HK-2 (cell line): ENCODE measurements at regions not wholly inside any gene's neighbourhood (a gene's known extent, or its start where the extent isn't known, plus 50 kb on each side); places are given as distances from the start of the nearest gene placed in this dataset.

ENCODE experiments used
- DNase-seq: peaks from one replicate; pipeline ENCODE4 v3.0.0-alpha.2; 2018; ENCODE audit not compliant: unreplicated experiment

DNA sequence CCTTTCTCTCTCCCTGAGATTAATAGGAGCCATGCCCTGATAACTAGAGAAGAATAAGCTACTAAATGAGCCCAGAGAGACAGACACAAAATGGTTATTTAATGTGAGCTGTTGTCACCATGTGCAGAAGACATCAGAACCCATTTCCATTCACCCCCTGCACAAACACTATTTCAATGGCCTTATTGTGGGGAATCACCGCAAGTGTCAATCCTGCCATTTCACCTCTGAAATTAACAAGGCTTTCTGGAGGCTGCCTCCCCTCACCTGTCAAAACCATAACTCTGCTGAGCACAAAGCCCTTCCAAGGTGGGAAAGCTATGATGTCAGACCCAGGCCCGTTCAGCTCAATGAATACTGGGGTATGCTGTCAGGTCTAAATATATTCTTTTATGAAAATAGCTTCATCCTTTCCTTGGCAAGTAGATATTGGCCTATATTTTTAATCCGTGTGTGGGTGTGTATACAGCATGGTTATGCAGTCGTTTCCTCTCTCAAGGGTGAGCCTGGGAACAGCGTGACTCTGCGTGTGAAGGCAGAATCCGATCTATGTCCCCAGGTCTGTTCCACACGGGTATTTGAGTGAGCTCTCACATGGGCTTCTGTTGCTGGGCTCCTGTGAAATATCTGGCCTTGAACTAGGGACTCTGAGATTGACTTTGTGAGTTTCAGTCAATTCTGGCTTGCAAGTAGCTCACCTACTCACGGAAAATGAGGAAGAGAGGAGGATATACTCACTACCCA, 266.3 kb downstream of the FBXW7 start:
- no peak for DNase-seq

DNA sequence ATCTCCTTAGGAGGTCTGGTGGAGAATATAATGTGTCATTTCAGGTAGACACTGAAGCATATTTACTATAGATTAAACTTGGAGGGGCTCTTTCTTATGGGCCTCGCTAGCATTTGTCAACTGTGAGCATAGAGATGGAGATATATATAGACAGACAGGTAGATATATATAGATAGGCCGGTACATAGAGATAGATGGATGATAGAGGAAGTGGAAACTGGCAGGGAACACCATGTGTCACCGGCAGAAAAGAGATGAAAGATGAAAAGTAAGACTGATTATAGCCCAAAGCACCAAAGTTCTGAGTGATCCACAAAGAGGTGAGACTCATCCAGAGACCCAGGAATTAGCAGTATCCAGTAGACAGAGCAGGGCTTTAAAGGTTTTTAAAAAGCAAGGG, 268.1 kb downstream of the FBXW7 start:
- no peak for DNase-seq

DNA sequence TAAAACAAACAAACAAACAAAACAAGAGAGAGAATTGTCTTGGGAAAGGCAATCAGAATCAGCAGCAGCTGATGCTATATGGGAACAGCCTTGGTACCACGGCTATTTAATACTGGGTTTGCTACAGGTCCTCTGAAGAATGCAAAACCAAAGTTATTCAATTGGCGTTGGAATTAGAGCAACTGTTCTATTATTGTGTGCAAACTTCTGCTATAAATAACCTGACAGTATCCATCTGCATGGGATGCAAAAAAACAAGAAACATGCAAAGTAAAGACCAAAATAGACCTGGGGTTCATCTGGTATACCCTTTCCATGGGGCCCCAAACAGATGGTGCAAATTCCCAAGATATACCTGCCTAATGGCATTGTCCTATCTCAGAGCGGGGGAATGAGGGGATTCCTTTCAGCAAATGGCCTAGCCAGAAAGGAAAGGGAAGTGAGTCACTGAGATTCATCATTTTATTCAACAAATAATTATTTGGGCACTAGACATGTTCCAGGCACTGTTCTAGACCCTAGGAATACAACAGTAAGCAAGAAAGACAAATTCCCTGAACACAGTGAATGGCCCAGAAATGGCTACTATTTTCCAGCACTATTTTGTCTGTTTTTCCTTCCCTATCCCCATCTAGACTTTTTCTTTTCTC, 268.9 kb downstream of the FBXW7 start:
- no peak for DNase-seq

DNA sequence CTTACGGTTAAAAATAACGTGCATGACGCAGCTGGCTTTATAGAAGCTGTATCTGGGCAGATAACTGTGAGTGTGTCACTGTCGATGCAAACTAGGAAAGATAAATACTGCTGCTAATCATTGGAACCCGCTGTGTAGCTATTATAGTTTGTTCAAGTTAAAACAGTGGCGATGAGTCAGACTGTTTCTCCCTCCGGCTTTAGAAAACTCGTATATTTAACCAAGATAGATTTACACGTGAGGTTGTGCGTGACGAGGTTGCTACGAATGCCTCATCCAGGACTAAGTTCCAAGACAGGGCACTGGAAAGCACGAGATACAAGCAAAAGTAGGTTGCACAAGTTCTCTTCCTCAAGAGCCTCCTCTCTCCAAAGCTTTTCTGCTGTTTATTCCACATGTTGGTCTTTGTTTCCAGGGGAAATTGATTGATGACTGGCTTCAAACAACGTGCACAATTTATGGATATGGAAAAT, 270.7 kb downstream of the FBXW7 start:
- no peak for DNase-seq

DNA sequence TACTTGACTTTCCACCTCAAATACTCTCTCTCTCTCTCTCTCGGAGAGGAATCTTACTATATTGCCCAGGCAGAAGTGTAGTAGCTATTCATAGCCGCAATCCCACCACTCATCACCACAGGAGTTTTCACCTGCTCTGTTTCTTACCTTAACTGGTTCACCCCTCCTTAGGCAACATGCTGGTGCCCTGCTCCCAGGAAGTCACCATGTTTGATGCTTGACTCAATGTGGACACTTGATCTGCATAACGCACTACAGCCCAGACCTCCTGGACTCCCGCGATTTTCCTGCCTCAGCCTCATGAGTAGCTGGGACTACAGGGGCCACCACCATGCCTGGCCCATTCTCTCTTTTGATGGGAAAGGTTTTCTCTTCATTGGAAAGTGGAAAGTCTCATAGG, 271.8 kb downstream of the FBXW7 start:
- no peak for DNase-seq

DNA sequence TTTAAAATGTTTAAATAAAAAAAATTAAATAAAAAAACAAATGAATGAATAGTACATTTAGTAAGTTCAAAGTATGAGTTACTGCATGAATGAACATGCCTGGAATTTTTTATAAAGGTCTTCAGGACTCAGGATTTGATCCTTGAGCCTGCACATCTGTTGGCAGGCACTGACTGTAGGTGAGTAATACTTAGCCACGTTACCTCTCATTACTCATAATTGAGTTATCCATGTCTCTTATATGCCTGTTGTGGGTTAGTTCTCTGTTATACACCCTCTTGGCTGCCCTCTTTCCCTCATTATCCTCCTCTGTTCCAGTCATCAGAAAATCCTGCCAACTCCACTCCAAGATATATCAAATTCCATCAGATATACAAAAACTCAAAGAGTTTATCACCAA, 276.0 kb downstream of the FBXW7 start:
- DNase-seq: no peak

DNA sequence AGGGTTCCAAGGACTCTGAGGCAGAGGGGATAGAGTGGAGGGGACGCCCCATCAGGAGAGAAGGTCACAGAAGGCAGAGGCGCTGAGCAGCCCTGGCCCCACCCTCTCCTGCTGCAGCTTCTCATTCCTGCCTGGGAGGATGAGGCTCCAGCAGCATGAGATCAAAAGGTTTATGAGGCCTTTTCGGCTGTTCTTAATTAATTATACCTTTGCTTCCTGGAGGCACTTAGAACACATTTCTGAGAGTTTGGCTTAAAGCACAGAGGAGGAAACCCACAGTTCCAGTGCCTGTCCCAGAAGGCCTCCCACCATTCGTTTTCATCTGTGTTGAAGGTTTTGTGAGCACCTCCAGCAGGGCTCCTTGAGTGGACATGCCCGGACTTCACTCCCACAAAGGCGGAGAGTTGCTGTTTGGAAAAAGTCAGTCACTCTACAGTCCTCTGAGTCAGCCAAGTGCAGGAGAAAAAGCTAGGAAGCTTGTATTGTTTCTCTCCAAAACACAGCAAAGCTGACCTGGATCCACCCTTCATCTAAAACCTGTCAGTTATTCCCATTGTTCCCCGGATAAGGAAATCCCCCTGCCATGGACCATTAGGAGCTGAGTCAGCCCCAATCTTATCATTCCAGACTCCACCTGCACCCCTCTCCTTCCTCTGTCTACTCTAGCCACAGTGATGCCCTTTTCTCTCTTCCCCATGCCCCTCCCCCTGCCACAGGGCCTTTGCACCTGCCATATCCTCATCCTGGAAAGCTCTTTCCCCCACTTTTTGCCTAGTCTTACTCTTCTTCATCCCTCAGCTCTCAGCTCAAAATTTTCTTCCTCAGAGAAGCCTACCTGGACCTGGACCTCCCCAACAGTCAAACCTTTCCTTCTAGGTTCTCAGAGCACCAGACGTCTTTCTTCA, 276.8 kb downstream of the FBXW7 start:
- DNase-seq: no peak

DNA sequence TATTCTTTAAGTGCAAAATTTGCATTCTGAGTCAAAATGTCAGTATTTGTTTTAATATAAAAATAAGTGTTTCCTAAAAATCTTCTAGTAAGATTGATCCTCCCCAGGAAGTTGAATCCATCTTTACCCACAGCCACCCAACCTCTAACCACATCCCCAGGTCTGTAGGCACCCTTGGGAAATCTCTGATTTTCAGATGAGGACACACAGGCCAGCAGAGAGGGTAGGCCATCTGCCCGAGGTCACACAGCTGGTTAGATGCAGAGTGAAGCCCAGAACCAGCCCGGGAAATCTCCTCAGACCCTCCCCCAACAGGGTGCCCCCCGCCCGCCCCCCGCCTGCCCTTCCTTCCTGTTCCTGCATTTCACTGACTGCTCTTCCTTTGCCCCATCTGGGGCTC, 277.5 kb downstream of the FBXW7 start:
- no peak for DNase-seq

DNA sequence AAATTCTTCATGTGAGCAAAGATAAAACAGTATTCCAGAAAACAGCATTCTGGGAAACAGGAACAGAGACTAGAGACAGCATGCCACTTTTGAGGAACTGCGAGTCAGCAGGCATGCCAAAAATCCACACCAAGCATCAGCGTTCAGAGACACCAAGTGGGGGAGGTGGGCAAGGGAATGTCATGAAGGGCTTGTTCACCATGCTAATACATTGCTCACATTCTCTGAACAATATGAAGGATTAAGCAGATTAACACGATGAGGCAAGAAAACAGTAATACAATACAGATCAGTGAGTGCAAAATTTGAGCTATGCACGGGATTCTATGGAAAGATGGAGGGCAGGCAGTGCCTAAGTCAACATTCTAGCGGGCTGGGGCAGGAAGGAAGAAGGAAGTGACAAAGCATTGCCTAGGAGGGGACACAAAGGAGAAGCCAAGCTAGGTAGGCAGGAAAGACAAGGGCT, 278.3 kb downstream of the FBXW7 start:
- DNase-seq: no peak

DNA sequence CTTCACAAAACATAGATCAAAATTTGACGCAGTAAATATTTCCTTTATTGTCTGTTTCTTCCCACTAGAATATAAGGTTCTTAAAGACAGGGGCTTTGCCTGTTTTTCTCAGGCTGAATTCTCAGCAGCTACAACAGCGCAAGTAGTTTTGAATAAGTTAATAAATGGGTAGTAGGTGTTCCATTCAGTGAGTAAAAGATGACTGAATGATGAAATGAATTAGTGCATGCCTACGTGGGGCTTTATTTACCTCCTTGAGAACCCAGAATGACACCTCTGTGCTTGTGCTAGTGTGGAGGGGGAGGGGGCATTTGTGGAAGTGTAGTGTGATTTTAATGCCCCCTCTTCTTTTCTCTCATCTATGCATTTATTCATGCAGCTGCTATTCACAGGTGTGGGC, 278.9 kb downstream of the FBXW7 start:
- DNase-seq: no peak

DNA sequence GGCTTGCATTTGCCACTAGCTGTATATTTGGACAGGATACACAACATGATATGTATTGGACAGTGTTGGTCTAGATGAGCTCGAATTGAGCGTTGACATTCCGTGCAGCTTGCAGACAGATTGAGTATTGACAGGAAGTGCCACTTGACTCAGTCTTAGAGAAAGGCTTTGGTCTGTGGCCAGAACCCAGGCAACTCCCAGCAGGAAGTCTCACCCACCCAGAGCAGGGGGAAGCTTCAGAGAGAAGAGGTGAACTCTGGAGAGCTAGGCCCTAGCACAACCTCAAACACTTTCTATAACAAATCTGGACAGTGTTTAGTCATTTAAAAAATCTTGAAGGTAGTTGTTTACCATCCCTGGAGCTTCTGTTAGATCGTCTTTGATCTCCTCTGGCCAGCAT, 280.5 kb downstream of the FBXW7 start:
- no peak for DNase-seq

DNA sequence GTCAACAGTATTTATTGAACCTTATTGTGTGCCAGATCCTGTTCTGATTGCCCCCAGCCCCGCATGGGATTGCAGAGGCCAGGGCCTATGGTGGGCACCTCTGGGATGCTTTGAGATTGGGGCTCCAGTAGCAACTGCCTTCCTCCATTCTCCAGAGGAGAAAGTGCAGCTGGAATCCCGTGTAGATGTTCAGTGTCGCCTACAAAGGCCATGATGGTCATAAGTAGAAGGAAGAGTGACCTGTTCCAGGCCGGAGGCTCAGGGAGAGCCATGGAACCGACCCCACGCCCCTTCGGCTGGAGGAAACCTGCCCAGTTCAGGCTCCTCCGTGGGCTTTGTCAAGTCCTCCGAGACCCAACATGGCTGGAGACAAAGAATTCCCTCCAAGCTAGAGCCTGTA, 287.5 kb downstream of the FBXW7 start:
- DNase-seq: no peak

DNA sequence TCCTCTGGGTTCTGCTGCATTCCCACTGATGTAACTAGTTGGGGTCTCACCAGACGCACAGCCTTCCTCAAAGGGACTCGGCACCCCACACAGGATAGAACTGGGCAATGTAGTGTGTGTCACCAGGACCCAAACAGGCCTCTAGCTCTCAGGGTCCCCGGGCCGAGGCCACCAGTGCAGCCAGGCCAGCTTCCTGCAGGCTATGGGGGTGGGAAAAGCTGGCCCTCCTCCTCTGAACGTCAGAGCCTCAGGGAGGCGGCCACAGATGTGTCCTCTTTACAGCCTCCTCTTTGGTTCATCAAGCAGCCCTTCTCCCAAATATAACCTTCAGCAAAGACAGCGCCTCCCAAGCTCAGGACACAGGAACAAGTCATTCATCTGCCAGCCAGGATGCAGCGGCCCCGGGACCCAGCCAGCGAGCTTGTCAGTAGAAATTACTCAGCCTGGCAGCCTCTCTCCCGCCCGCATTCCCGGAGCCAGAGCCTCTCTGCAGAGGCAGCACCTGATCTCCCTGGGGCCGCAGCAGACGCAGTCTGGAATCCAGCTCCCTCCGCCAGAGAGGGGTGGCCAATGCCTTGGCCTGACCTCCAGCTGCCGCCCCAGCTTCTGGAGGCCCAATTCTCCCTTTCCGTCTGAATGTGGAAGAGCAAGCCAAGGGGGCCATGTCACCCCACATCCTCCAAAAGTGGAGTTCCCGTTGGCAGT, 288.5 kb downstream of the FBXW7 start:
- no peak for DNase-seq

DNA sequence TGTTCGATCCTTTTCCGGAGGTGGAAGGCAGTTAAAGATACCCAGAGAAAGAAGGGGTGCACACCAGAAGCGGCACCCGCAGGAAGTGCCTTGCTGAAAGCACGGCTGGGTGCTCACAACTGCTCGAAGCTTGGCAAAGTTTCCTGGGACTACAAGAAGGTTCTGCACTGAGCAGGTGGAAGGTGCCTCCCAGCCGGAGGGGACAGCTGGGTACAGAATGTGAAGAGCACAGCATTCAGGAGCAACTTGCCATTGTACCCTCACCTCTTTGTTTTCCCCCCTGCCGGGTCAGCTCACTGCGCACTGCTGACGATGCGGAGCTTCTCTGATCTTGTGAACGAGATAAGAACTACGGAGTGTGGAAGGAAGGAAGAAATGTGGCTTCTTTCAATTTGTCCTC, 289.2 kb downstream of the FBXW7 start:
- DNase-seq: no peak

DNA sequence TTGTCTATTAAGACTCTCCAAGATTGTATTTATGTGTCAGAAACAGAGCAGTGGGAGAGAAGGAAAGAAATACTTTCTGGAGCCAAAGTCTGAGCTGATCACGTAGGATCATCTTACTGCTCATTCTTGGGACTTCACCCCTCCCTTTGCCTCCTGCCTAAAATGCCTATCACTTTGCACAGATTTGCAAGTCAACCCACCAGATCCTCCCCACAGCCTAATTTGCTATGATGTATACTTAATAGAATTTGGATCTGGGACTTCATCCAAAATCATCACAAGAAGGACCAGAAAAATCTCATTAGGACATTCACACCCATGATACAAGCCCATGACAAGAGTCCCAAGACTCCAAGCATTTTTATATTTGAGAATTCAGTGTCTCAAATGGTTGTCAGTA, 290.2 kb downstream of the FBXW7 start:
- DNase-seq: no peak

DNA sequence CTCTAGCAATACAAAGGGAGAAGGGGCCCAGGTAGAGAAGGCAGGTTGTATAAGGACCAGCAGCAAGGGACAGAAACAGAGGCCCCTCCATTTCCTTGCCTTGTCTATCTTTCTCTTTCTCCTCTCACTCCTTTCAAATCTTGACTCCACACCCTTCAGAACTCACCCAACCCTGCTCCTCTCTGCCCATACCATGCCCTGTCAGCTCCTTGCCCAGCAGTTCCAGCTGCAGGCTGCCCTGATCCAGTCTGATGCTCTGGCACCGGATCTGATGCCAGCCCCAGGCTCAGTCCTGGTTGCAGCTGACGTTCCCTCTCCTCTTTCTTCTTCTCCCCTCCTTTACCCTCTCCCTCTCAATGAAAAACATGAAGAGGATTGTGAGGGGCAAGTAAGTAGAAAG, 291.2 kb downstream of the FBXW7 start:
- DNase-seq: no peak

DNA sequence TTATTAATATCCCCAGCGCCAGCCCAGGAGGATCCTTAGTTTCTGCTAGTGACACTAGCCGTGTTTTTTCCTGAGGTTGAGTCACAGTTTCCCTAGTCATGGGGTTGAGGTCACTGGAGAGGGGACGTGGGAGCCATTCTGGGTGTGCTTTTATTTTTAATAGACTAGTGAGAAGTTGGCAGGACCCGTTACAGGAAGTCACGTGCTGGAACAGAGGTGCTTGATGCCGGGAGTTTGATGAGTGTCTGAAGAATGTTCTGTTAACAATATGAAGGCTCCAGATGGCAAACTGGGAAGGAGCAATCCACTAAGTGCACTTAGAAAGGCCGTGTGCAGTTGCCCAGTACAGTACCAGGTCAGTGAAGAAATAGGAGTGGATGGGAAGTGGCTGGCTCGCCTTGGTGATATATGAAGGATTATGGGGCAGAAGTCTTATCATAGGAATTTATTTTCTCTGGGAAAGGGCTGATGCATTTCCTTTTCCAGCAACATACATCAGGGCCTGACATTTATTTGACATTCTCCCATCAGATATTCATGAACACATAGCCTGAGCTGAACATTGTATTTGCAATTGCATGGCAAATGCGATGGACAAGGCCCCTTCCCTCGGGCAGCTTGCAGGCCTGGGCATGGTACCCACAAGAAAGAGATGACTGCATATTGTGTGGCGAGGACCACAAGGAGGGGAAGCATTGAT, 291.8 kb downstream of the FBXW7 start:
- DNase-seq: no peak

DNA sequence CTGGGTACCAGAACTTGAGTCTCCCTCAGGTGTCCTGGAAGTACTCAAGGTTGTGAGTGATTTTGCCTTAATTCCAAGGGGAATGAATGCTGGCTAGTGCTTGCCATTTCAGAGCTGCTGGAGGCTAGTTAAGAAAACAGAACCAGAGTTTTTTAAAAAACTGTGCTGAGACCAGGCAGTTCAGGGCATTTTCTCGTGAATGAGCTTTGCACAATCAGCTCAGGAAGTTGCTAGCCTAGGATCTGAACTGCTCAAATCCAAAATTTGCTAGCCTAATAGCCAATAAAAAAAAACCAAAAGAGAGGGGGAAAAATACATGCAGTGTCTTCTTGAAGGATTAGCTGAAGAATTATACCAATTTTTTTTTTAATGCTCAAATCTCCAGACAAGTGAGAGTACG, 292.7 kb downstream of the FBXW7 start:
- no peak for DNase-seq

DNA sequence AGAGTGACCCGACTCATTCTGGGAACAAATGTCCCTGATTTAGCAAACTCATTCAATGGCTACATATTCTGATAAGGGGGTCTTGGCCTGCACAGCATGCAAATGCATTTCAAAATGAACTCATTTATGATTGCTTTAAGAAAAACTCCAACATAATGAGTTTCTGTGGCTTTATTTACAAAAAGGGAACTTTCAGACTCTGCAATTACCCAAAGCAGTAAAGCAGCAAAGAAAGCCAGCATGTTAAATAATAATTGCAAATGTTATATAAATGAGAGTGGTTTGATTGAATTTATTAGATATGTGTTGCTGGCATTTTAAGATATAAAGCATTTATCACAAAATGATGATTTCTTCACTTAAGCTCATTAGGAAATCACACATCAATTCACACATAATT, 295.7 kb downstream of the FBXW7 start:
- no peak for DNase-seq

DNA sequence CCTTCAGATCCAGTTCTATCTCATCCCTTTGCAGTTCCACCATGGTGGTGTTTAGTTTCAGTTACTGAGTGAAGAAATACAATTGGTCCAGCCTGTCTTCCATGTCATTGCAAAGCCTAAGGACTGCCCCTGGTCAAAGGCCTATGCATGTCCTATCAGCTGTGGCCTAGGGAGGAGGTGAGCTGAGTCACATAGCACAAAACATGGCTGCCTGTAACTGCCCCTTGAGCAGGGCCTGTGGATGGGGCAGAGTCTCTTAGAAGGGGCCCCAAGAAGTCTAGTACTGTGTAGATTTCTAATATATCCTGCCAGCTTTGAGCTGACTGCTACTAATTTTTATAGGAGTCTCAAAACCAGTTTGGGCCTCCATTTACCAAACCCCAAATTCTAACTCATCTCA, 296.7 kb downstream of the FBXW7 start:
- no peak for DNase-seq

DNA sequence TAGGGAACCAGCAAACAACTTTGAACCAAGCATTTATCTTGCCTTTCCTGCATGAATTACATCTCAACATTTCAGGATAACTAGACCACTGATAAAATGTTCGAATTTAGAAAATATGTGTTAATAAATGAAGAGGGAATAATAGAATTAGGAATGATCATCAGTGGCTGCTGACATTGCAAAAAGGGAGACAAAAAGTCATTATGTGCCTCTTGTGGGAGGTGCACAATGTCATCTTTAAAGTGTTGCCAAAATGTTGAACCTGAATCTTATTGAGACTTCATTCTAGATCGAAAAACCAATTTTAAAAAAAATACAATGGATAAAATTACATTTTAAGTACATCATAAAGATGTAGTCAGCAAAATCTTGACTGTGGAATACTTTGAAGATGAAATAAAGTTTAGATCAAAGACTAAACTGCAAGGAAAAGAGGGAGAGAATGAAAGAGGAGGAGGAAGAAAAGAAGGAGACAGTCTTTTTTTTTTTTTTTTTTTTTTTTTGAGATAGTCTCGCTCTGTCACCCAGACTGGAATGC, 299.3 kb downstream of the FBXW7 start:
- no peak for DNase-seq
